Heart right ventricle (tissue), 16 donors: ENCODE measurements at regions not wholly inside any gene's neighbourhood (a gene's known extent, or its start where the extent isn't known, plus 50 kb on each side); places are given as distances from the start of the nearest gene placed in this dataset.

Experiments used
- ATAC-seq, 8 donors: fragments of 200-7000 bp; cut with Tn5 transposase; one replicate each; pipeline ENCODE4 v1.9.1; 2020; ENCODE audit warnings: mild to moderate bottlenecking in 8 of 8, moderate library complexity in 8 of 8, moderate number of reproducible peaks in 1 of 8
- DNase-seq, 2 donors: peaks; one replicate each; pipeline ENCODE4 v3.0.0-alpha.2; 2020
- H3K27ac ChIP-seq, 10 donors: fragments of 200-600 bp; sonication (generic) in 2 of 10; one replicate each; pipeline versions ENCODE4 v1.5.0 to v1.8.0; 2020 to 2022; ENCODE audit warnings: mild to moderate bottlenecking in 3 of 10
- H3K27me3 ChIP-seq, 7 donors: fragments of 200-600 bp; one replicate each; pipeline ENCODE4 v1.8.0; 2021 to 2022; ENCODE audit warnings: mild to moderate bottlenecking in 2 of 7
- H3K36me3 ChIP-seq, 9 donors: fragments of 200-600 bp; sonication (generic) in 1 of 9; one replicate each; pipeline versions ENCODE4 v1.5.0 to v1.8.0; 2020 to 2022; ENCODE audit warnings: mild to moderate bottlenecking in 2 of 9
- H3K4me1 ChIP-seq, 9 donors: fragments of 200-600 bp; sonication (generic) in 1 of 9; one replicate each; pipeline versions ENCODE4 v1.5.0 to v1.8.0; 2020 to 2022; ENCODE audit warnings: mild to moderate bottlenecking in 4 of 9
- H3K4me3 ChIP-seq, 10 donors: fragments of 200-600 bp; sonication (generic) in 2 of 10; one replicate each; pipeline versions ENCODE4 v1.5.0 to v1.8.0; 2020 to 2022; ENCODE audit warnings: mild to moderate bottlenecking in 7 of 10, moderate library complexity in 2 of 10
- H3K9me3 ChIP-seq, 11 donors: fragments of 200-600 bp in 10 of 11; sonication (generic) in 2 of 11; one replicate each; pipeline versions ENCODE4 v1.5.0 to v1.8.0; 2013 to 2022; ENCODE audit warnings: mild to moderate bottlenecking in 2 of 11, control low read depth in 1 of 11, moderate library complexity in 1 of 11
- CTCF ChIP-seq, 9 donors: fragments of 200-600 bp; sonication (generic) in 2 of 9; IDR thresholded peaks; one replicate each; pipeline versions ENCODE4 v1.5.0 to v1.8.0; 2021 to 2022; ENCODE audit warnings: antibody characterized with exemption in 9 of 9, mild to moderate bottlenecking in 5 of 9, moderate library complexity in 1 of 9
- WGBS, 2 donors: extraction: QIAGEN DNeasy Blood & Tissue Kit; methylation state at CpG; one replicate each; pipeline ENCODE4 v1.1.7; 2013; ENCODE audit warnings: inconsistent platforms in 1 of 2; 5-methylcytosine and 5-hydroxymethylcytosine counted together
- intact Hi-C, 10 donors: fragments of 100-400 bp; cut with DNase I; formaldehyde crosslinking; loops; one replicate each; pipeline versions ENCODE4 v1.11.1 to v1.14.2; 2022
- donor health status: Arrhythmogenic right ventricular cardiomyopathy.
- donor health status: ischemic (EF 13 %, LVEDD 7.1; RV severe dilation, severe dysfunction).
- donor health status: healthy with polysubstance abuse.
- donor health status: DM: no; HTN: yes; CAD: no.
- donor health status: DM: no; HTN: no; CAD: no.
- donor health status: ischemic (EF 25% LVEDD 6.9; RV normal size, moderate dysfunction).
- donor health status: ischemic (EF 25% LVEDD 5.7; RV mildly dilated, moderate dysfunction).
- donor health status: healthy.
- donor health status: DM: yes; HTN: yes; CAD: no.
- donor health status: Ischemic cardiomyopathy.
- donor health status: ischemic (EF 35%, LVEDD 5.7; RV mildly dilated, moderate dysfunction).
- donor health status: nonischemic (EF 11% LVEDD 7.7; RV severe dilation, severe dysfunction).
- donor health status: DM: yes; HTN: yes; CAD: no.
- donor health status: PGD.
- donor health status: ischemic (EF 29% LVEDD 5.4; RV normal size, mild dysfunction).
- donor health status: nonischemic (EF 23%, LVEDD 6.1; RV moderate dilation, normal function).

- H3K27me3 ChIP-seq = peaks cover 0 to 9% (median 0%) of the 10 kb centered on the region in 7 donors
- WGBS, 2 donors = 57 to 69% methylated on average over 6 of the region's 6 CpGs
- no peaks in the 10 kb centered on the region for H3K9me3 ChIP-seq
- H3K4me1 ChIP-seq = no peaks in the 10 kb centered on the region
- no peaks in the 10 kb centered on the region for H3K36me3 ChIP-seq
- no peak overlapping the region for H3K27ac ChIP-seq
- no peak for DNase-seq
- ATAC-seq = no peak
- H3K4me3 ChIP-seq = no peak overlapping the region
- no peak for TF ChIP-seq CTCF (IDR thresholded peaks at IDR 0.05)
- intact Hi-C loops = loop anchor here in 1 of 10 donors (5.0 kb wide), 1 partner anchor 374 kb away; no protein-coding TSS in a partner anchor
Measured at GRCh38 chr9:1712861-1713450, 302.2 kb upstream of the SMARCA2 start.

GRCh38 chr9:1713841-1714240 is 301.3 kb upstream of the SMARCA2 start:
- WGBS, 2 donors = 59 to 95% methylated on average over 3 of the region's 3 CpGs
- no peak overlapping the region for H3K4me3 ChIP-seq
- TF ChIP-seq CTCF (IDR thresholded peaks at IDR 0.05) = no peak
- peaks cover 0 to 9% (median 0%) of the 10 kb centered on the region in 7 donors for H3K27me3 ChIP-seq
- no peak overlapping the region for H3K27ac ChIP-seq
- ATAC-seq (no peak), DNase-seq (no peak)
- intact Hi-C loops = loop anchor here in 1 of 10 donors (5.0 kb wide), 1 partner anchor 373 kb away; no protein-coding TSS in a partner anchor
- no peaks in the 10 kb centered on the region for H3K36me3 ChIP-seq
- H3K9me3 ChIP-seq = peaks cover 0 to 4% (median 0%) of the 10 kb centered on the region in 11 donors
- no peaks in the 10 kb centered on the region for H3K4me1 ChIP-seq

- Histone ChIP-seq H3K27ac (no peak overlapping the region), H3K27me3 (peaks cover 0 to 4% (median 0%) of the 10 kb centered on the region in 7 donors), H3K4me3 (no peak overlapping the region), H3K4me1 (no peaks in the 10 kb centered on the region), H3K9me3 (peaks cover 0 to 7% (median 0%) of the 10 kb centered on the region in 11 donors), H3K36me3 (no peaks in the 10 kb centered on the region)
- intact Hi-C loops = no loop called here
- WGBS, 2 donors = 26 to 30% methylated on average over 2 of the region's 2 CpGs
- DNase-seq (no peak), ATAC-seq (no peak)
- TF ChIP-seq CTCF (IDR thresholded peaks at IDR 0.05) = no peak
Measured at GRCh38 chr9:1717882-1718281, 297.3 kb upstream of the SMARCA2 start.

GRCh38 chr9:1718836-1719235 is 296.3 kb upstream of the SMARCA2 start:
- ATAC-seq (no peak), DNase-seq (no peak)
- H3K27me3 ChIP-seq = peaks cover 0 to 4% (median 0%) of the 10 kb centered on the region in 7 donors
- no peak overlapping the region for H3K27ac ChIP-seq
- H3K36me3 ChIP-seq = no peaks in the 10 kb centered on the region
- H3K9me3 ChIP-seq = peaks cover 0 to 7% (median 0%) of the 10 kb centered on the region in 11 donors
- intact Hi-C loops = no loop called here
- H3K4me3 ChIP-seq = no peak overlapping the region
- WGBS, 2 donors = 41 to 45% methylated on average over 3 of the region's 3 CpGs
- no peaks in the 10 kb centered on the region for H3K4me1 ChIP-seq
- no peak for TF ChIP-seq CTCF (IDR thresholded peaks at IDR 0.05)
